ENCODE measurements at regions not wholly inside any gene's neighbourhood (a gene's known extent, or its start where the extent isn't known, plus 50 kb on each side); places are given as distances from the start of the nearest gene placed in this dataset.

- TF ChIP-seq EZH2 (IDR thresholded peaks at IDR 0.05; ENCODE audit: low read depth) (no peak), CTCF (conservative IDR thresholded peaks at IDR 0.05) (no peak)
Observed at GRCh38 chr3:57000012-57000411, 60.5 kb upstream of the SPATA12 start.
